HCT116 (cell line): ENCODE measurements at regions not wholly inside any gene's neighbourhood (a gene's known extent, or its start where the extent isn't known, plus 50 kb on each side); places are given as distances from the start of the nearest gene placed in this dataset.
"Not testable (repeated sequence)": the region's sequence is repeated elsewhere in the genome, so short reads cannot be mapped to it uniquely, and the experiment has no call there.

ENCODE experiments used
- ATAC-seq: fragments of 200-7000 bp; cut with Tn5 transposase; 2 replicates; pipeline ENCODE4 v1.9.1; 2020; ENCODE audit warnings: mild to moderate bottlenecking, moderate library complexity
- BruUV-seq: library from RNA; stranded (reverse); fragments of 400-500 nt; replicated peaks from 2 replicates; lab custom pipeline; 2021; lab: Mats Ljungman, UMichigan
- CTCF ChIA-PET: fragments of 300-600 bp; sonication (Branson Sonifier 250); formaldehyde crosslinking; loops from one replicate; lab custom pipeline; 2021; ENCODE audit warnings: antibody characterized with exemption; lab: Charles Lee
- POLR2A ChIA-PET: fragments of 300-600, 350-600 bp; sonication (Branson Sonifier 250); formaldehyde crosslinking; loops from one replicate; lab custom pipeline; 2021; ENCODE audit warnings: antibody characterized with exemption; lab: Charles Lee
- RAD21 ChIA-PET, 2 experiments: fragments of 300-600 bp; sonication (Branson Sonifier 250); formaldehyde crosslinking; loops; one replicate each; lab custom pipeline; 2023; ENCODE audit warnings: low total read pairs in 2 of 2; ENCODE audit not compliant: uncharacterized antibody in 2 of 2, unreplicated experiment in 2 of 2, low non-redundant PET in 1 of 2; lab: Charles Lee
- DNase-seq: peaks from one replicate; pipeline ENCODE4 v3.0.0-alpha.2; 2010; ENCODE audit warnings: low read depth, low spot score
- H2AFZ ChIP-seq: fragments of 200-600 bp; shearing (Covaris generic), sonication (generic); 2 replicates; pipeline ENCODE4 v1.6.1; 2017; ENCODE audit warnings: low read depth, mixed run types, mixed read lengths, antibody characterized with exemption, low read length; ENCODE audit not compliant: poor library complexity, severe bottlenecking
- H3K27ac ChIP-seq: 2 replicates; pipeline ENCODE4 v1.5.1; 2012; ENCODE audit warnings: low read depth, low read length
- H3K27me3 ChIP-seq: fragments of 200-600 bp; sonication (generic); 2 replicates; pipeline ENCODE4 v1.6.1; 2016; ENCODE audit warnings: mixed run types, low read length, mixed read lengths; ENCODE audit not compliant: insufficient read depth
- H3K36me3 ChIP-seq, 2 experiments: fragments of 200-500 bp in 1 of 2; fragments of 200-600 bp in 1 of 2; sonication (Bioruptor generic) in 1 of 2; sonication (generic) in 1 of 2; 2 replicates each; pipeline versions ENCODE4 v1.5.1 to v1.6.1; 2014 to 2016; ENCODE audit warnings: low read length in 2 of 2, inconsistent platforms in 1 of 2, mixed read lengths in 1 of 2, mixed run types in 1 of 2; ENCODE audit not compliant: insufficient read depth in 2 of 2, control insufficient read depth in 1 of 2
- H3K4me1 ChIP-seq, 2 experiments: fragments of 200-600 bp in 1 of 2; sonication (generic) in 1 of 2; 2 replicates each; pipeline versions ENCODE4 v1.5.1 to v1.6.1; 2012 to 2017; ENCODE audit warnings: low read length in 2 of 2, inconsistent platforms in 1 of 2, mild to moderate bottlenecking in 1 of 2, mixed read lengths in 1 of 2, mixed run types in 1 of 2, moderate library complexity in 1 of 2; ENCODE audit not compliant: insufficient read depth in 2 of 2, control insufficient read depth in 1 of 2
- H3K4me2 ChIP-seq: fragments of 200-600 bp; sonication (generic); 2 replicates; pipeline ENCODE4 v1.6.1; 2017; ENCODE audit warnings: mixed run types, low read length, mixed read lengths
- H3K4me3 ChIP-seq, 2 experiments: fragments of 200-600 bp in 1 of 2; sonication (generic) in 1 of 2; replicated peaks in 1 of 2; 2 replicates each; pipeline ENCODE4 v1.5.1; 2011 to 2016; ENCODE audit warnings: low read length in 2 of 2, control low read depth in 1 of 2, low read depth in 1 of 2, mild to moderate bottlenecking in 1 of 2, mixed read lengths in 1 of 2, mixed run types in 1 of 2
- H3K79me2 ChIP-seq: fragments of 200-600 bp; sonication (generic); 2 replicates; pipeline ENCODE4 v1.6.1; 2017; ENCODE audit warnings: mild to moderate bottlenecking, mixed run types, low read length, moderate library complexity, mixed read lengths; ENCODE audit not compliant: insufficient read depth
- H3K9ac ChIP-seq: fragments of 200-600 bp; sonication (generic); 2 replicates; pipeline ENCODE4 v1.6.1; 2016; ENCODE audit warnings: low read length, mixed read lengths
- H3K9me2 ChIP-seq: fragments of 200-600 bp; sonication (generic), shearing (Covaris generic); 2 replicates; pipeline ENCODE4 v1.6.1; 2017; ENCODE audit warnings: mixed run types, mild to moderate bottlenecking, moderate library complexity; ENCODE audit not compliant: insufficient read depth
- H3K9me3 ChIP-seq, 2 experiments: fragments of 200-500 bp in 1 of 2; fragments of 200-600 bp in 1 of 2; sonication (Bioruptor generic) in 1 of 2; sonication (generic) in 1 of 2; 2 replicates each; pipeline ENCODE4 v1.6.1; 2014 to 2017; ENCODE audit warnings: low read length in 2 of 2, mixed read lengths in 2 of 2, inconsistent platforms in 1 of 2, low read depth in 1 of 2, mild to moderate bottlenecking in 1 of 2, mixed run types in 1 of 2, moderate library complexity in 1 of 2; ENCODE audit not compliant: control insufficient read depth in 1 of 2, insufficient read depth in 1 of 2
- H4K20me1 ChIP-seq: fragments of 200-600 bp; sonication (generic), shearing (Covaris generic); 2 replicates; pipeline ENCODE4 v1.6.1; 2017; ENCODE audit warnings: mixed run types, mild to moderate bottlenecking, moderate library complexity; ENCODE audit not compliant: insufficient read depth
- CEBPB ChIP-seq: IDR thresholded peaks from 2 replicates; pipeline ENCODE4 v1.6.1; 2012; ENCODE audit warnings: low read depth
- ELF1 ChIP-seq: IDR thresholded peaks from 2 replicates; pipeline ENCODE4 v1.6.1; 2012; ENCODE audit warnings: low read depth, borderline replicate concordance
- EZH2 ChIP-seq: fragments of 200-600 bp; sonication (generic); IDR thresholded peaks from 2 replicates; pipeline ENCODE4 v1.6.1; 2017; ENCODE audit warnings: antibody characterized with exemption, mixed run types
- FOSL1 ChIP-seq: IDR thresholded peaks from 2 replicates; pipeline ENCODE4 v1.6.1; 2012; ENCODE audit warnings: low read depth
- POLR2A ChIP-seq: IDR thresholded peaks from 2 replicates; pipeline ENCODE4 v1.7.0; 2011; ENCODE audit warnings: borderline replicate concordance; ENCODE audit not compliant: insufficient read depth, insufficient read length; ENCODE audit errors: extremely low read depth
- SIN3A ChIP-seq: IDR thresholded peaks from 2 replicates; pipeline ENCODE4 v1.6.1; 2012; ENCODE audit warnings: low read depth
- SP1 ChIP-seq: IDR thresholded peaks from 2 replicates; pipeline ENCODE4 v1.6.1; 2012; ENCODE audit warnings: low read depth
- TCF7L2 ChIP-seq: IDR thresholded peaks from 2 replicates; pipeline ENCODE4 v1.7.0; 2011; ENCODE audit warnings: borderline replicate concordance, inconsistent platforms; ENCODE audit not compliant: insufficient read depth, insufficient read length; ENCODE audit errors: extremely low read depth
- ZNF274 ChIP-seq: fragments of 200-500 bp; sonication (Bioruptor generic); IDR thresholded peaks from 2 replicates; pipeline ENCODE4 v1.6.1; 2014; ENCODE audit warnings: mild to moderate bottlenecking, low read depth, low read length, inconsistent platforms
- intact Hi-C: fragments of 100-400 bp; cut with micrococcal nuclease; formaldehyde crosslinking; loops from 2 replicates; pipeline ENCODE4 v1.10.0; 2022
- TF ChIP-seq, protein P1 (sequence below), 3 experiments: fragments of 200-600 bp in 1 of 3; sonication (generic) in 1 of 3; IDR thresholded peaks in 2 of 3; conservative IDR thresholded peaks in 1 of 3; 2 replicates each; pipeline ENCODE4 v1.5.1; 2012 to 2017; ENCODE audit warnings: low read depth in 2 of 3, low read length in 2 of 3, antibody characterized with exemption in 1 of 3, borderline replicate concordance in 1 of 3, control low read depth in 1 of 3, mild to moderate bottlenecking in 1 of 3, mixed read lengths in 1 of 3, mixed run types in 1 of 3, moderate library complexity in 1 of 3; ENCODE audit not compliant: insufficient read depth in 1 of 3
- TF ChIP-seq, protein P2 (sequence below): IDR thresholded peaks from 2 replicates; pipeline ENCODE4 v1.6.1; 2011; ENCODE audit warnings: mild to moderate bottlenecking, low read length, moderate library complexity; ENCODE audit not compliant: insufficient replicate concordance; ENCODE audit errors: extremely low read depth

- no peaks in the 10 kb centered on the region for H3K9me3 ChIP-seq
- no peak overlapping the region for H3K9ac ChIP-seq
- DNase-seq (no peak), ATAC-seq (no peak)
- H3K36me3 ChIP-seq = no peaks in the 10 kb centered on the region
- TF ChIP-seq SP1 = no peak
- TF ChIP-seq ELF1 = no peak
- TF ChIP-seq, protein P1, sequence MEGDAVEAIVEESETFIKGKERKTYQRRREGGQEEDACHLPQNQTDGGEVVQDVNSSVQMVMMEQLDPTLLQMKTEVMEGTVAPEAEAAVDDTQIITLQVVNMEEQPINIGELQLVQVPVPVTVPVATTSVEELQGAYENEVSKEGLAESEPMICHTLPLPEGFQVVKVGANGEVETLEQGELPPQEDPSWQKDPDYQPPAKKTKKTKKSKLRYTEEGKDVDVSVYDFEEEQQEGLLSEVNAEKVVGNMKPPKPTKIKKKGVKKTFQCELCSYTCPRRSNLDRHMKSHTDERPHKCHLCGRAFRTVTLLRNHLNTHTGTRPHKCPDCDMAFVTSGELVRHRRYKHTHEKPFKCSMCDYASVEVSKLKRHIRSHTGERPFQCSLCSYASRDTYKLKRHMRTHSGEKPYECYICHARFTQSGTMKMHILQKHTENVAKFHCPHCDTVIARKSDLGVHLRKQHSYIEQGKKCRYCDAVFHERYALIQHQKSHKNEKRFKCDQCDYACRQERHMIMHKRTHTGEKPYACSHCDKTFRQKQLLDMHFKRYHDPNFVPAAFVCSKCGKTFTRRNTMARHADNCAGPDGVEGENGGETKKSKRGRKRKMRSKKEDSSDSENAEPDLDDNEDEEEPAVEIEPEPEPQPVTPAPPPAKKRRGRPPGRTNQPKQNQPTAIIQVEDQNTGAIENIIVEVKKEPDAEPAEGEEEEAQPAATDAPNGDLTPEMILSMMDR (IDR thresholded peaks at IDR 0.05 in 2 of 3, conservative IDR thresholded peaks at IDR 0.05 in 1 of 3; ENCODE audit: borderline replicate concordance in 1 of 3, insufficient read depth in 1 of 3, low read depth in 2 of 3, low read length in 2 of 3) = no peak
- TF ChIP-seq EZH2 = no peak
- TF ChIP-seq, protein P2, sequence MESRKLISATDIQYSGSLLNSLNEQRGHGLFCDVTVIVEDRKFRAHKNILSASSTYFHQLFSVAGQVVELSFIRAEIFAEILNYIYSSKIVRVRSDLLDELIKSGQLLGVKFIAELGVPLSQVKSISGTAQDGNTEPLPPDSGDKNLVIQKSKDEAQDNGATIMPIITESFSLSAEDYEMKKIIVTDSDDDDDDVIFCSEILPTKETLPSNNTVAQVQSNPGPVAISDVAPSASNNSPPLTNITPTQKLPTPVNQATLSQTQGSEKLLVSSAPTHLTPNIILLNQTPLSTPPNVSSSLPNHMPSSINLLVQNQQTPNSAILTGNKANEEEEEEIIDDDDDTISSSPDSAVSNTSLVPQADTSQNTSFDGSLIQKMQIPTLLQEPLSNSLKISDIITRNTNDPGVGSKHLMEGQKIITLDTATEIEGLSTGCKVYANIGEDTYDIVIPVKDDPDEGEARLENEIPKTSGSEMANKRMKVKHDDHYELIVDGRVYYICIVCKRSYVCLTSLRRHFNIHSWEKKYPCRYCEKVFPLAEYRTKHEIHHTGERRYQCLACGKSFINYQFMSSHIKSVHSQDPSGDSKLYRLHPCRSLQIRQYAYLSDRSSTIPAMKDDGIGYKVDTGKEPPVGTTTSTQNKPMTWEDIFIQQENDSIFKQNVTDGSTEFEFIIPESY = no peak
- no peak for TF ChIP-seq CEBPB
- TF ChIP-seq TCF7L2 = no peak
- no peak for TF ChIP-seq ZNF274
- no peak for TF ChIP-seq POLR2A
- TF ChIP-seq SIN3A = no peak
- no peak for TF ChIP-seq FOSL1
- peaks cover 2% of the 10 kb centered on the region; the same call in 1 of the 2 replicates for H3K9me2 ChIP-seq
- RAD21 ChIA-PET = no interaction called here
- no peaks in the 10 kb centered on the region for H4K20me1 ChIP-seq
- POLR2A ChIA-PET = no interaction called here
- CTCF ChIA-PET = interaction anchor here (1.0 kb wide), 1 partner anchor 144 kb away, joined by 3 read pairs; no protein-coding TSS in a partner anchor
- intact Hi-C loops = no loop called here
- no peak overlapping the region for H3K4me2 ChIP-seq
- no peak overlapping the region for H2AFZ ChIP-seq
- H3K4me3 ChIP-seq = no peak overlapping the region
- no peaks in the 10 kb centered on the region for H3K79me2 ChIP-seq
- H3K4me1 ChIP-seq = no peaks in the 10 kb centered on the region
- no peaks in the 10 kb centered on the region for H3K27me3 ChIP-seq
- H3K27ac ChIP-seq = no peak overlapping the region
- BruUV-seq = no TSS peak
Measured at GRCh38 chr14:23766737-23767401, 130.7 kb downstream of the DHRS2 start.

DNA sequence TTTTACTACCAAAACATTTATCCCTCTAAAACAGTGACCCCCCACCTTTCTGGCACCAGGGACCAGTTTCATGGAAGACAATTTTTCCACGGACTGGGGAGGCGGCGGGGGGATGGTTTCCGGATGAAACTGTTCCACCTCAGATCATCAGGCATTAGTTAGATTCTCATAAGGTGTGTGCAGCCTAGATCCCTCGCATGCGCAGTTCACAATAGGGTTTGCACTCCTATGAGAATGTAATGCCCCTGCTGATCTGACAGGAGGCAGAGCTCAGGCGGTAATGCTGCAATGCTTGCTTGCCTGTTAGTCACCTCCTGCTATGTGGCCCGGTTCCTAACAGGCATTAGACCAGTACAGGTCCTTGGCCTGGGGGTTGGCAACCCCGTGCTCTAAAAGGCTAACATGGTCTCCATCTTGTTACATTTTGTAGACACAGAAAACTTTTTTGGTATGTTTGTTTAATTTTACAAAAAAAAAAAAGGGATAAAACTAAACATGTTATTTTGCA, 133.1 kb downstream of the DHRS2 start:
- DNase-seq, H3K79me2 ChIP-seq, CTCF ChIA-PET, H2AFZ ChIP-seq, BruUV-seq, H3K4me1 ChIP-seq, H3K27ac ChIP-seq, H3K9ac ChIP-seq, H3K9me2 ChIP-seq, H3K4me3 ChIP-seq, H3K4me2 ChIP-seq, POLR2A ChIA-PET, H4K20me1 ChIP-seq, intact Hi-C loops, H3K36me3 ChIP-seq, RAD21 ChIA-PET, H3K9me3 ChIP-seq, H3K27me3 ChIP-seq: not testable (repeated sequence)
- ATAC-seq = peak; percentile 32; the same call in 1 of the 2 replicates
